GM23338 (cell line): ENCODE measurements at regions not wholly inside any gene's neighbourhood (a gene's known extent, or its start where the extent isn't known, plus 50 kb on each side); places are given as distances from the start of the nearest gene placed in this dataset.

ENCODE experiments used
- CTCF ChIP-seq, 2 experiments: fragments of 200-600 bp in 1 of 2; sonication (generic) in 1 of 2; conservative IDR thresholded peaks; 2 replicates each; pipeline versions ENCODE4 v1.5.1 to v1.6.1; 2016 to 2017; ENCODE audit warnings: antibody characterized with exemption in 2 of 2, low read depth in 2 of 2, mild to moderate bottlenecking in 2 of 2, moderate library complexity in 1 of 2
- EZH2 ChIP-seq: fragments of 200-600 bp; sonication (generic); IDR thresholded peaks from one replicate; pipeline ENCODE4 v1.8.0; 2017; ENCODE audit warnings: antibody characterized with exemption, mild to moderate bottlenecking, low read depth; ENCODE audit not compliant: unreplicated experiment

GRCh38 chr5:165163861-165164260, 1658.4 kb downstream of the MAT2B start:
- TF ChIP-seq CTCF (conservative IDR thresholded peaks at IDR 0.05; ENCODE audit: low read depth in 2 of 2) (no peak), EZH2 (no peak)
